Esophagus squamous epithelium (tissue), 4 donors: ENCODE measurements at regions not wholly inside any gene's neighbourhood (a gene's known extent, or its start where the extent isn't known, plus 50 kb on each side); places are given as distances from the start of the nearest gene placed in this dataset.

Source experiments
- POLR2A ChIP-seq, 4 donors: fragments of 450-650 bp; IDR thresholded peaks; one replicate each; pipeline ENCODE4 v1.6.1; 2017; ENCODE audit warnings: antibody characterized with exemption in 4 of 4, mild to moderate bottlenecking in 4 of 4, moderate library complexity in 3 of 4
- TF ChIP-seq, protein P1 (sequence below), 6 experiments: fragments of 450-650 bp in 4 of 6; fragments of 200-600 bp in 2 of 6; sonication (generic) in 2 of 6; IDR thresholded peaks; one replicate each; pipeline ENCODE4 v1.5.1; 2016 to 2019; ENCODE audit warnings: antibody characterized with exemption in 6 of 6, mild to moderate bottlenecking in 4 of 6, moderate library complexity in 4 of 6

GRCh38 chr4:188596021-188596420, 456.8 kb downstream of the TRIML1 start:
- TF ChIP-seq POLR2A (IDR thresholded peaks at IDR 0.05), result no peak
- TF ChIP-seq, protein P1, sequence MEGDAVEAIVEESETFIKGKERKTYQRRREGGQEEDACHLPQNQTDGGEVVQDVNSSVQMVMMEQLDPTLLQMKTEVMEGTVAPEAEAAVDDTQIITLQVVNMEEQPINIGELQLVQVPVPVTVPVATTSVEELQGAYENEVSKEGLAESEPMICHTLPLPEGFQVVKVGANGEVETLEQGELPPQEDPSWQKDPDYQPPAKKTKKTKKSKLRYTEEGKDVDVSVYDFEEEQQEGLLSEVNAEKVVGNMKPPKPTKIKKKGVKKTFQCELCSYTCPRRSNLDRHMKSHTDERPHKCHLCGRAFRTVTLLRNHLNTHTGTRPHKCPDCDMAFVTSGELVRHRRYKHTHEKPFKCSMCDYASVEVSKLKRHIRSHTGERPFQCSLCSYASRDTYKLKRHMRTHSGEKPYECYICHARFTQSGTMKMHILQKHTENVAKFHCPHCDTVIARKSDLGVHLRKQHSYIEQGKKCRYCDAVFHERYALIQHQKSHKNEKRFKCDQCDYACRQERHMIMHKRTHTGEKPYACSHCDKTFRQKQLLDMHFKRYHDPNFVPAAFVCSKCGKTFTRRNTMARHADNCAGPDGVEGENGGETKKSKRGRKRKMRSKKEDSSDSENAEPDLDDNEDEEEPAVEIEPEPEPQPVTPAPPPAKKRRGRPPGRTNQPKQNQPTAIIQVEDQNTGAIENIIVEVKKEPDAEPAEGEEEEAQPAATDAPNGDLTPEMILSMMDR (IDR thresholded peaks at IDR 0.05), result no peak
